ENCODE measurements at regions not wholly inside any gene's neighbourhood (a gene's known extent, or its start where the extent isn't known, plus 50 kb on each side); places are given as distances from the start of the nearest gene placed in this dataset.

DNA sequence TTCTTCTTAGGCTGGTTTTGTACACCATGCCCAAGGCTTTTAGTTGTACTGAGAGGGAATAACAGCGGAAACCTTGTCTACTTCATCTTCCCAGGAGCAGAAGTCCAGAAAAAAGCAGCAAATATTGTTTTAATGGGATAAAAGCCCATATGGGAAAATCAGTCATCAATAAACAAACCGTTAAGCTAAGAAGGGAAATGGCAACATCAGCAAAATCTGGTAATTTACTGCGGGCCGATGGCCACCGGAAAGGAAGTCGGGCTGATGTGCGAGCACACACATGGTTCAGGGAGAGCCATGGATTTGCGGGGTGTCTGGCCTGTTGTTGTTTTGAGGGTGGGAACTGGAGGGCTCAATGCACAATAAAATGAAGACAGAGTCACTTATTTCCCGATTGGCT lies 300.7 kb upstream of the RAB6C start:
- H3K4me1 ChIP-seq (ENCODE audit: control insufficient read depth, extremely low read depth, insufficient read depth, low read length): no peaks in the 10 kb centered on the region
- H3K4me2 ChIP-seq (ENCODE audit: insufficient read depth, low read length): no peak overlapping the region
- dilution Hi-C loops (cut with MboI; ENCODE audit: extremely low pct_ligation_motif_present, low sequenced_read_pairs) (no loop called here), intact Hi-C loops (cut with micrococcal nuclease) (no loop called here)
- H3K9ac ChIP-seq (replicated peaks; ENCODE audit: extremely low read depth, insufficient read depth, low read length): no peak overlapping the region
- no peaks in the 10 kb centered on the region for H3K36me3 ChIP-seq (ENCODE audit: control insufficient read depth in 2 of 2, extremely low read depth in 1 of 2, insufficient read depth in 2 of 2, low read length in 2 of 2)
- no peak overlapping the region for H3K27ac ChIP-seq (ENCODE audit: insufficient read depth, low read depth, low read length)
- FAIRE-seq (no peak), DNase-seq (ENCODE audit: low read depth, low spot score) (no peak)
- H4K20me1 ChIP-seq (replicated peaks; ENCODE audit: control insufficient read depth, extremely low read depth, insufficient read depth, low read length): no peaks in the 10 kb centered on the region
- H3K79me2 ChIP-seq (ENCODE audit: control insufficient read depth, insufficient read depth, low read length): no peaks in the 10 kb centered on the region
- no peaks in the 10 kb centered on the region for H3K27me3 ChIP-seq (ENCODE audit: control insufficient read depth in 2 of 2, insufficient read depth in 2 of 2, low read length in 2 of 2)
- H3K4me3 ChIP-seq (replicated peaks in 1 of 3; ENCODE audit: insufficient read depth in 1 of 3, low read depth in 1 of 3, low read length in 3 of 3): no peak overlapping the region
- no peaks in the 10 kb centered on the region for H3K9me1 ChIP-seq (replicated peaks; ENCODE audit: control insufficient read depth, extremely low read depth, insufficient read depth, low read length)
- no TSS peak for BruUV-seq (replicated peaks)
- H2AFZ ChIP-seq (ENCODE audit: low read depth, low read length): no peak overlapping the region
- TF ChIP-seq GATA2 (IDR thresholded peaks at IDR 0.05; ENCODE audit: insufficient read depth, insufficient read length, low read depth, low read length) (no peak), POLR2A (IDR thresholded peaks at IDR 0.05; ENCODE audit: low read depth, low read length) (no peak), EZH2 (IDR thresholded peaks at IDR 0.05; ENCODE audit: borderline replicate concordance, low read depth, low read length, severe bottlenecking) (no peak), POLR2AphosphoS5 (IDR thresholded peaks at IDR 0.05; ENCODE audit: insufficient read depth, low read depth, low read length) (no peak), MYC (IDR thresholded peaks at IDR 0.05; ENCODE audit: low read depth, low read length) (no peak), FOS (IDR thresholded peaks at IDR 0.05; ENCODE audit: borderline replicate concordance, insufficient read depth, low read length) (no peak), JUN (IDR thresholded peaks at IDR 0.05; ENCODE audit: borderline replicate concordance, insufficient read depth, insufficient read length, low read depth) (no peak)
- TF ChIP-seq, protein P1, sequence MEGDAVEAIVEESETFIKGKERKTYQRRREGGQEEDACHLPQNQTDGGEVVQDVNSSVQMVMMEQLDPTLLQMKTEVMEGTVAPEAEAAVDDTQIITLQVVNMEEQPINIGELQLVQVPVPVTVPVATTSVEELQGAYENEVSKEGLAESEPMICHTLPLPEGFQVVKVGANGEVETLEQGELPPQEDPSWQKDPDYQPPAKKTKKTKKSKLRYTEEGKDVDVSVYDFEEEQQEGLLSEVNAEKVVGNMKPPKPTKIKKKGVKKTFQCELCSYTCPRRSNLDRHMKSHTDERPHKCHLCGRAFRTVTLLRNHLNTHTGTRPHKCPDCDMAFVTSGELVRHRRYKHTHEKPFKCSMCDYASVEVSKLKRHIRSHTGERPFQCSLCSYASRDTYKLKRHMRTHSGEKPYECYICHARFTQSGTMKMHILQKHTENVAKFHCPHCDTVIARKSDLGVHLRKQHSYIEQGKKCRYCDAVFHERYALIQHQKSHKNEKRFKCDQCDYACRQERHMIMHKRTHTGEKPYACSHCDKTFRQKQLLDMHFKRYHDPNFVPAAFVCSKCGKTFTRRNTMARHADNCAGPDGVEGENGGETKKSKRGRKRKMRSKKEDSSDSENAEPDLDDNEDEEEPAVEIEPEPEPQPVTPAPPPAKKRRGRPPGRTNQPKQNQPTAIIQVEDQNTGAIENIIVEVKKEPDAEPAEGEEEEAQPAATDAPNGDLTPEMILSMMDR (IDR thresholded peaks at IDR 0.05; ENCODE audit: extremely low read depth in 1 of 2, insufficient read depth in 1 of 2, low read depth in 1 of 2, low read length in 2 of 2): no peak
- TF ChIP-seq, protein P2, sequence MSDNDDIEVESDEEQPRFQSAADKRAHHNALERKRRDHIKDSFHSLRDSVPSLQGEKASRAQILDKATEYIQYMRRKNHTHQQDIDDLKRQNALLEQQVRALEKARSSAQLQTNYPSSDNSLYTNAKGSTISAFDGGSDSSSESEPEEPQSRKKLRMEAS (IDR thresholded peaks at IDR 0.05; ENCODE audit: insufficient read depth, insufficient read length): no peak
- ChIA-PET POLR2A (no interaction called here), CTCF (no interaction called here)
- peaks cover 4% of the 10 kb centered on the region for H3K9me3 ChIP-seq (replicated peaks; ENCODE audit: control insufficient read depth, insufficient read depth, low read length)
